SIG-M5 (cell line): ENCODE measurements at regions not wholly inside any gene's neighbourhood (a gene's known extent, or its start where the extent isn't known, plus 50 kb on each side); places are given as distances from the start of the nearest gene placed in this dataset.
A peak's percentile ranks its signal among the peaks of the same experiment; 100 is the strongest.
"Not testable (repeated sequence)": the region's sequence is repeated elsewhere in the genome, so short reads cannot be mapped to it uniquely, and the experiment has no call there.

Experiments used
- DNase-seq: peaks from one replicate; lab custom pipeline; 2025; lab: John Stamatoyannopoulos, UW

GRCh38 chr6:8832695-8833094 lies 397.4 kb upstream of the SLC35B3 start:
- not testable (repeated sequence) for DNase-seq

GRCh38 chr6:8831366-8832152 lies 396.2 kb upstream of the SLC35B3 start:
- DNase-seq, result peak; percentile 29

GRCh38 chr6:8830794-8831193 lies 395.4 kb upstream of the SLC35B3 start:
- no peak for DNase-seq

- DNase-seq, result no peak
Observed at GRCh38 chr6:8829796-8830195, 394.5 kb upstream of the SLC35B3 start.

GRCh38 chr6:8829296-8829695 lies 394.0 kb upstream of the SLC35B3 start:
- no peak for DNase-seq

- no peak for DNase-seq
Observed at GRCh38 chr6:8828376-8828775, 393.0 kb upstream of the SLC35B3 start.

GRCh38 chr6:8825726-8826125 lies 390.4 kb upstream of the SLC35B3 start:
- DNase-seq, result no peak

GRCh38 chr6:8821981-8822381 lies 386.6 kb upstream of the SLC35B3 start:
- no peak for DNase-seq

- DNase-seq, result no peak
Observed at GRCh38 chr6:8820313-8820712, 385.0 kb upstream of the SLC35B3 start.

GRCh38 chr6:8819446-8819845 lies 384.1 kb upstream of the SLC35B3 start:
- DNase-seq, result no peak

GRCh38 chr6:8814440-8815000 lies 379.2 kb upstream of the SLC35B3 start:
- no peak for DNase-seq

GRCh38 chr6:8810325-8810724 lies 375.0 kb upstream of the SLC35B3 start:
- no peak for DNase-seq

GRCh38 chr6:8809662-8810061 lies 374.3 kb upstream of the SLC35B3 start:
- DNase-seq, result no peak

- no peak for DNase-seq
Observed at GRCh38 chr6:8803181-8803760, 367.9 kb upstream of the SLC35B3 start.

GRCh38 chr6:8802397-8802796 lies 367.1 kb upstream of the SLC35B3 start:
- not testable (repeated sequence) for DNase-seq

- DNase-seq, result no peak
Observed at GRCh38 chr6:8794420-8794819, 359.1 kb upstream of the SLC35B3 start.

GRCh38 chr6:8789878-8790277 lies 354.5 kb upstream of the SLC35B3 start:
- no peak for DNase-seq

GRCh38 chr6:8785223-8785622 lies 349.9 kb upstream of the SLC35B3 start:
- DNase-seq, result no peak

GRCh38 chr6:8783191-8783590 lies 347.8 kb upstream of the SLC35B3 start:
- no peak for DNase-seq

GRCh38 chr6:8780653-8781052 lies 345.3 kb upstream of the SLC35B3 start:
- DNase-seq, result no peak

GRCh38 chr6:8764733-8765132 lies 329.4 kb upstream of the SLC35B3 start:
- no peak for DNase-seq

- DNase-seq, result no peak
Observed at GRCh38 chr6:8760951-8761350, 325.6 kb upstream of the SLC35B3 start.

- no peak for DNase-seq
Observed at GRCh38 chr6:8758412-8758811, 323.1 kb upstream of the SLC35B3 start.

GRCh38 chr6:8750627-8751026 lies 315.3 kb upstream of the SLC35B3 start:
- DNase-seq, result no peak
